ENCODE measurements at regions not wholly inside any gene's neighbourhood (a gene's known extent, or its start where the extent isn't known, plus 50 kb on each side); places are given as distances from the start of the nearest gene placed in this dataset.

DNA sequence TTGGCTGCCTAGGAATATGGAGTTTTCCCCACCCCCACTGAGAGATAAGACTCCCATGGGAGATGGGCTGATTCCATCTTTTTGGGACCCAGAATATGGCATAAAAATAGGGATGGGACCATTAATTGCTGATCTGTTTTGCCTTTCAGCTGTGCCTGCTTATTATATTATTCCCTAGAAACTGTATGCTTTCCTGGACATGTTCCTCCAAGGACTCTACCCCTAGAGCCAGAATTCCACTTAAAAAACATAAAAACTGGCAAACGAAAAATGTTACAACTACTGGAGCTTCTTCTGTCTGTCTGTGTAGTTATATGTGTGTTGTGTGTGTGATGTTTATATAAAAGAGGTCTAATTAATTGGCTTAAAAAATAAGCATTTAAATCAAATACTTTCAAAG lies 159.9 kb upstream of the PRR20A start:
- Histone ChIP-seq H3K36me3 (ENCODE audit: control insufficient read depth in 4 of 4, insufficient read depth in 4 of 4, low read length in 4 of 4) (no peaks in the 10 kb centered on the region), H3K4me1 (ENCODE audit: control insufficient read depth in 5 of 5, insufficient read depth in 5 of 5, low read length in 5 of 5) (no peaks in the 10 kb centered on the region), H3K9me3 (ENCODE audit: control insufficient read depth in 4 of 4, insufficient read depth in 3 of 4, low read length in 3 of 4) (no peaks in the 10 kb centered on the region), H3K27ac (ENCODE audit: low read depth in 1 of 2, low read length in 1 of 2) (no peak overlapping the region), H3K27me3 (ENCODE audit: control insufficient read depth in 3 of 3, insufficient read depth in 3 of 3, low read length in 2 of 3) (no peaks in the 10 kb centered on the region), H3K9ac (ENCODE audit: insufficient read depth in 1 of 2, low read length in 2 of 2) (no peak overlapping the region), H3K4me3 (no peak overlapping the region)
- WGBS, 2 donors, result 46 to 67% methylated on average over 1 of the region's 1 CpG
- no peak for DNase-seq
- ATAC-seq (ENCODE audit: insufficient read depth, low FRiP score), result no peak
- TF ChIP-seq, protein P1, sequence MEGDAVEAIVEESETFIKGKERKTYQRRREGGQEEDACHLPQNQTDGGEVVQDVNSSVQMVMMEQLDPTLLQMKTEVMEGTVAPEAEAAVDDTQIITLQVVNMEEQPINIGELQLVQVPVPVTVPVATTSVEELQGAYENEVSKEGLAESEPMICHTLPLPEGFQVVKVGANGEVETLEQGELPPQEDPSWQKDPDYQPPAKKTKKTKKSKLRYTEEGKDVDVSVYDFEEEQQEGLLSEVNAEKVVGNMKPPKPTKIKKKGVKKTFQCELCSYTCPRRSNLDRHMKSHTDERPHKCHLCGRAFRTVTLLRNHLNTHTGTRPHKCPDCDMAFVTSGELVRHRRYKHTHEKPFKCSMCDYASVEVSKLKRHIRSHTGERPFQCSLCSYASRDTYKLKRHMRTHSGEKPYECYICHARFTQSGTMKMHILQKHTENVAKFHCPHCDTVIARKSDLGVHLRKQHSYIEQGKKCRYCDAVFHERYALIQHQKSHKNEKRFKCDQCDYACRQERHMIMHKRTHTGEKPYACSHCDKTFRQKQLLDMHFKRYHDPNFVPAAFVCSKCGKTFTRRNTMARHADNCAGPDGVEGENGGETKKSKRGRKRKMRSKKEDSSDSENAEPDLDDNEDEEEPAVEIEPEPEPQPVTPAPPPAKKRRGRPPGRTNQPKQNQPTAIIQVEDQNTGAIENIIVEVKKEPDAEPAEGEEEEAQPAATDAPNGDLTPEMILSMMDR (IDR thresholded peaks at IDR 0.05; ENCODE audit: control extremely low read depth, extremely low read depth), result no peak

DNA sequence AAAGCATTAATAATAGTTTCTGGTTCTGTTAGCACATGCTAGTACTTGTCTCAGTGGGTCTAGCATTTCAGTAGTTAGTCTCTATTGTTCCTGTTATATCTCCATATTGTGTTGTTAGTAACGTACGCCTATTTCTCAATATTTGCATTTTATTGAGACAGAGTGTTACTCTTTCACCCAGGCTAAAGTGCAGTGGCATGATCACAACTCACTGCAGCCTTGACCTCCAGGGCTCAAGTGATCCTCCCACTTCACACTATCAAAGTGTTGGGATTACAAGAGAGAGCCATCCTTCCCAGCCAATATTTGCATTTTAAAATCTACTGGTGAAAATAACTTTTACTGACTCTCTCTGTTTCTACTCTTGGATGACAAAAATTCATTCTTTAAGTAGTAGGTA lies 154.6 kb upstream of the PRR20A start:
- Histone ChIP-seq H3K4me3 (no peak overlapping the region), H3K27me3 (ENCODE audit: control insufficient read depth in 3 of 3, insufficient read depth in 3 of 3, low read length in 2 of 3) (no peaks in the 10 kb centered on the region), H3K9me3 (ENCODE audit: control insufficient read depth in 4 of 4, insufficient read depth in 3 of 4, low read length in 3 of 4) (no peaks in the 10 kb centered on the region), H3K9ac (ENCODE audit: insufficient read depth in 1 of 2, low read length in 2 of 2) (no peak overlapping the region), H3K27ac (ENCODE audit: low read depth in 1 of 2, low read length in 1 of 2) (no peak overlapping the region), H3K36me3 (ENCODE audit: control insufficient read depth in 4 of 4, insufficient read depth in 4 of 4, low read length in 4 of 4) (no peaks in the 10 kb centered on the region), H3K4me1 (ENCODE audit: control insufficient read depth in 5 of 5, insufficient read depth in 5 of 5, low read length in 5 of 5) (no peaks in the 10 kb centered on the region)
- TF ChIP-seq, protein P1 (IDR thresholded peaks at IDR 0.05; ENCODE audit: control extremely low read depth, extremely low read depth), result no peak
- no peak for ATAC-seq (ENCODE audit: insufficient read depth, low FRiP score)
- no peak for DNase-seq
- WGBS, 2 donors, result 84 to 90% methylated on average over 2 of the region's 2 CpGs

DNA sequence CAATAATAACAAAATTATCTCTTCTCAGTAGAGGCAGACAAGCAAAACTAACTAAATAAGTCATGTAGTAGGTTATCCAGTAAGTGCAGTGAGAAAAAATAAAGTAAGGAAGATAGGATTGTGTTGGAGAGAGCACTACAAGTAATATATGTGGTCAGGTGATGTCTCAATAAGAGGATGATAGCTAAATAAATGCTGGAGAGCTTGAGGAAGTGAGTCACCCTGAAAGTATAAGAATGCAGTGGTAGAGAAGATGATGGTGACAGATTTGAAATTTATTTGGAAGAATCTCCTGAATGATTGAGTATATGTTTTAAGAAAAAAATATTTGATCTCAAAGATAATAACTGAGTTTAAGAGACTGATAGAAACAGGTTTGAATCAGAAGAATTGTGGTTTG lies 152.2 kb upstream of the PRR20A start:
- Histone ChIP-seq H3K9ac (ENCODE audit: insufficient read depth in 1 of 2, low read length in 2 of 2) (no peak overlapping the region), H3K36me3 (ENCODE audit: control insufficient read depth in 4 of 4, insufficient read depth in 4 of 4, low read length in 4 of 4) (no peaks in the 10 kb centered on the region), H3K27ac (ENCODE audit: low read depth in 1 of 2, low read length in 1 of 2) (no peak overlapping the region), H3K4me3 (no peak overlapping the region), H3K27me3 (ENCODE audit: control insufficient read depth in 3 of 3, insufficient read depth in 3 of 3, low read length in 2 of 3) (no peaks in the 10 kb centered on the region), H3K9me3 (ENCODE audit: control insufficient read depth in 4 of 4, insufficient read depth in 3 of 4, low read length in 3 of 4) (no peaks in the 10 kb centered on the region), H3K4me1 (ENCODE audit: control insufficient read depth in 5 of 5, insufficient read depth in 5 of 5, low read length in 5 of 5) (no peaks in the 10 kb centered on the region)
- ATAC-seq (ENCODE audit: insufficient read depth, low FRiP score) (no peak), DNase-seq (no peak)
- TF ChIP-seq, protein P1 (IDR thresholded peaks at IDR 0.05; ENCODE audit: control extremely low read depth, extremely low read depth), result no peak

DNA sequence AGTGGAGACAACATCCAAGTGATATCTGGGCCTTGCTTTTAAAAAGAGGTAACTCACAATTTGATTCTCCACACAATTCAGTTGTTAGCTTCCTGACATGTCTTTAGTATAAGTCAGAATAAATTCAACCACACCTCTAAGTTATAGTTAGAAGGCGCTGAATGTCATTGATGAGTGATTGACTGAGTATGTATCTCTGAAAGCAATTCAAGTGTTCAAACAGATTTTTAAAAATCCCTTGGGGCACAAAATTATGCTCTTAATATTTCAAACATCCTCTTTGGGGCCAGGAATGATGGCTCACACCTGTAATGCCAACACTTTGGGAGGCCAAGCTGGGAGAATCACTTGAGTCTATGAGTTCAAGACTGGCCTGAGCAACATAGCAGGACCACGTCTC lies 137.0 kb upstream of the PRR20A start:
- H3K9me3 ChIP-seq (ENCODE audit: control insufficient read depth in 4 of 4, insufficient read depth in 3 of 4, low read length in 3 of 4), result no peaks in the 10 kb centered on the region
- H3K4me3 ChIP-seq, result no peak overlapping the region
- no peak for DNase-seq
- no peaks in the 10 kb centered on the region for H3K4me1 ChIP-seq (ENCODE audit: control insufficient read depth in 5 of 5, insufficient read depth in 5 of 5, low read length in 5 of 5)
- H3K36me3 ChIP-seq (ENCODE audit: control insufficient read depth in 4 of 4, insufficient read depth in 4 of 4, low read length in 4 of 4), result no peaks in the 10 kb centered on the region
- no peak overlapping the region for H3K27ac ChIP-seq (ENCODE audit: low read depth in 1 of 2, low read length in 1 of 2)
- no peaks in the 10 kb centered on the region for H3K27me3 ChIP-seq (ENCODE audit: control insufficient read depth in 3 of 3, insufficient read depth in 3 of 3, low read length in 2 of 3)
- TF ChIP-seq, protein P1 (IDR thresholded peaks at IDR 0.05; ENCODE audit: control extremely low read depth, extremely low read depth), result no peak
- WGBS, 2 donors, result 78 to 87% methylated on average over 2 of the region's 2 CpGs
- ATAC-seq (ENCODE audit: insufficient read depth, low FRiP score), result no peak
- H3K9ac ChIP-seq (ENCODE audit: insufficient read depth in 1 of 2, low read length in 2 of 2), result no peak overlapping the region

Measured in lung (tissue), 11 donors.